ENCODE measurements at regions not wholly inside any gene's neighbourhood (a gene's known extent, or its start where the extent isn't known, plus 50 kb on each side); places are given as distances from the start of the nearest gene placed in this dataset.

GRCh38 chr3:13138833-13139145 is 65.6 kb upstream of the IQSEC1 start:
- TF ChIP-seq CTCF (IDR thresholded peaks at IDR 0.05; ENCODE audit: low read depth, low read length, poor library complexity, severe bottlenecking), result no peak
- TF ChIP-seq EZH2phosphoT487 (IDR thresholded peaks at IDR 0.05; ENCODE audit: borderline replicate concordance, low read length), result no peak
